ENCODE measurements at regions not wholly inside any gene's neighbourhood (a gene's known extent, or its start where the extent isn't known, plus 50 kb on each side); places are given as distances from the start of the nearest gene placed in this dataset.

- WGBS (ENCODE audit: insufficient coverage) = no CpG with 5 or more reads among the region's 4 CpGs
- ChIA-PET CTCF (no interaction called here), POLR2A (no interaction called here)
- TF ChIP-seq CTCF (IDR thresholded peaks at IDR 0.05) (no peak), EZH2 (IDR thresholded peaks at IDR 0.05; ENCODE audit: borderline replicate concordance, insufficient read depth, low read depth, low read length, poor library complexity, severe bottlenecking) (no peak)
- H3K36me3 ChIP-seq (replicated peaks in 1 of 2; ENCODE audit: control extremely low read depth in 1 of 2, control insufficient read depth in 1 of 2, extremely low read depth in 1 of 2, insufficient read depth in 2 of 2, low read length in 1 of 2) = no peaks in the 10 kb centered on the region
- DNase-seq (no peak), ATAC-seq (ENCODE audit: low read depth) (no peak)
- no peak overlapping the region for H3K4me3 Mint-ChIP-seq
- H3K27ac Mint-ChIP-seq = no peak overlapping the region
- no peaks in the 10 kb centered on the region for H3K27me3 Mint-ChIP-seq
- peaks cover 0 to 2% (median 0%) of the 10 kb centered on the region in 3 donors for H3K9me3 ChIP-seq (ENCODE audit: control extremely low read depth in 1 of 3, control insufficient read depth in 2 of 3, insufficient read depth in 1 of 3, low read length in 2 of 3)
- H3K4me1 ChIP-seq (ENCODE audit: control insufficient read depth in 2 of 2, insufficient read depth in 2 of 2, low read length in 2 of 2) = no peaks in the 10 kb centered on the region
- H3K4me3 ChIP-seq (ENCODE audit: control extremely low read depth in 1 of 5, extremely low read depth in 1 of 5, insufficient read depth in 1 of 5, low read depth in 2 of 5, low read length in 4 of 5) = no peak overlapping the region
- intact Hi-C loops (cut with micrococcal nuclease) = no loop called here
- H2AFZ ChIP-seq (ENCODE audit: insufficient read depth, low read depth, low read length, poor library complexity, severe bottlenecking) = no peak overlapping the region
- no peaks in the 10 kb centered on the region for H3K9me3 Mint-ChIP-seq (ENCODE audit: insufficient read depth)
- H3K9ac ChIP-seq (ENCODE audit: low read length) = no peak overlapping the region
- no peaks in the 10 kb centered on the region for H3K4me1 Mint-ChIP-seq
- no peak overlapping the region for H3K27ac ChIP-seq (ENCODE audit: low read length in 2 of 2)
- no peaks in the 10 kb centered on the region for H3K79me2 ChIP-seq (ENCODE audit: control insufficient read depth, insufficient read depth, low read length)
- no peaks in the 10 kb centered on the region for H3K27me3 ChIP-seq (replicated peaks in 1 of 4; ENCODE audit: control extremely low read depth in 1 of 4, control insufficient read depth in 3 of 4, insufficient read depth in 4 of 4, low read length in 3 of 4)
- H4K20me1 ChIP-seq (ENCODE audit: control insufficient read depth, insufficient read depth, low read length, poor library complexity, severe bottlenecking) = no peaks in the 10 kb centered on the region
- H3K4me2 ChIP-seq (replicated peaks; ENCODE audit: low read depth, low read length, poor library complexity, severe bottlenecking) = no peak overlapping the region
These were observed 594.8 kb upstream of the SEMA3D start for GRCh38 chr7:85781606-85782005.

GRCh38 chr7:85776691-85777345 is 590.0 kb upstream of the SEMA3D start:
- ATAC-seq (ENCODE audit: low read depth) (no peak), DNase-seq (no peak)
- no CpG with 5 or more reads among the region's 1 CpG for WGBS (ENCODE audit: insufficient coverage)
- POLR2A ChIA-PET = no interaction called here
- Histone ChIP-seq H3K27ac (ENCODE audit: low read length in 2 of 2) (no peak overlapping the region), H3K9me3 (ENCODE audit: control extremely low read depth in 1 of 3, control insufficient read depth in 2 of 3, insufficient read depth in 1 of 3, low read length in 2 of 3) (no peaks in the 10 kb centered on the region), H2AFZ (ENCODE audit: insufficient read depth, low read depth, low read length, poor library complexity, severe bottlenecking) (no peak overlapping the region), H3K9ac (ENCODE audit: low read length) (no peak overlapping the region), H4K20me1 (ENCODE audit: control insufficient read depth, insufficient read depth, low read length, poor library complexity, severe bottlenecking) (no peaks in the 10 kb centered on the region), H3K79me2 (ENCODE audit: control insufficient read depth, insufficient read depth, low read length) (no peaks in the 10 kb centered on the region), H3K4me3 (ENCODE audit: control extremely low read depth in 1 of 5, extremely low read depth in 1 of 5, insufficient read depth in 1 of 5, low read depth in 2 of 5, low read length in 4 of 5) (no peak overlapping the region), H3K4me1 (ENCODE audit: control insufficient read depth in 2 of 2, insufficient read depth in 2 of 2, low read length in 2 of 2) (no peaks in the 10 kb centered on the region), H3K4me2 (replicated peaks; ENCODE audit: low read depth, low read length, poor library complexity, severe bottlenecking) (no peak overlapping the region), H3K27me3 (replicated peaks in 1 of 4; ENCODE audit: control extremely low read depth in 1 of 4, control insufficient read depth in 3 of 4, insufficient read depth in 4 of 4, low read length in 3 of 4) (no peaks in the 10 kb centered on the region), H3K36me3 (replicated peaks in 1 of 2; ENCODE audit: control extremely low read depth in 1 of 2, control insufficient read depth in 1 of 2, extremely low read depth in 1 of 2, insufficient read depth in 2 of 2, low read length in 1 of 2) (no peaks in the 10 kb centered on the region)
- no peak overlapping the region for H3K27ac Mint-ChIP-seq
- intact Hi-C loops (cut with micrococcal nuclease) = no loop called here
- CTCF ChIA-PET = no interaction called here
- H3K4me3 Mint-ChIP-seq = no peak overlapping the region
- no peaks in the 10 kb centered on the region for H3K4me1 Mint-ChIP-seq
- no peak for TF ChIP-seq CTCF (IDR thresholded peaks at IDR 0.05)
- TF ChIP-seq EZH2 (IDR thresholded peaks at IDR 0.05; ENCODE audit: borderline replicate concordance, insufficient read depth, low read depth, low read length, poor library complexity, severe bottlenecking) = no peak
- H3K27me3 Mint-ChIP-seq = no peaks in the 10 kb centered on the region
- no peaks in the 10 kb centered on the region for H3K9me3 Mint-ChIP-seq (ENCODE audit: insufficient read depth)
